DMS 273 (cell line): ENCODE measurements at regions not wholly inside any gene's neighbourhood (a gene's known extent, or its start where the extent isn't known, plus 50 kb on each side); places are given as distances from the start of the nearest gene placed in this dataset.
"Not testable (repeated sequence)": the region's sequence is repeated elsewhere in the genome, so short reads cannot be mapped to it uniquely, and the experiment has no call there.

Experiments
- DNase-seq: peaks from one replicate; lab custom pipeline; 2025; ENCODE audit not compliant: unreplicated experiment; lab: John Stamatoyannopoulos, UW

DNA sequence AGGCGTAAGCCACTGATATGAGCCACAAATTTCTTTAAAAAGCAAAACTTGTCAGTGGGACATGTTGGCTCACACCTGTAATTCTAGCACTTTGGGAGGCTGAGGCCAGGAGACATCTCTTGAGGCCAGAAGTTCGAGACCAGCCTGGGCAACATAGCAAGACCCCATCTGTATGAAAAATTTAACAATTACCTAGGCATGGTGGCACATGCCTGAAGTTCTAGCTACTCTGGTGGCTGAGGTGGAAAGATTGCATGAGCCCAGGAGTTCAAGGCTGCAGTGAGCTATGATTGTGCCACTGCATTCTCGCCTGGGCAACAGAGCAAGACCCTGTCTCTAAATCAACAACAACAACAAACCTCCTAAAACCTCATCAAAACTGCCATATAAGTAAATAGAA is 147.6 kb upstream of the BARHL2 start:
- DNase-seq, result no peak

DNA sequence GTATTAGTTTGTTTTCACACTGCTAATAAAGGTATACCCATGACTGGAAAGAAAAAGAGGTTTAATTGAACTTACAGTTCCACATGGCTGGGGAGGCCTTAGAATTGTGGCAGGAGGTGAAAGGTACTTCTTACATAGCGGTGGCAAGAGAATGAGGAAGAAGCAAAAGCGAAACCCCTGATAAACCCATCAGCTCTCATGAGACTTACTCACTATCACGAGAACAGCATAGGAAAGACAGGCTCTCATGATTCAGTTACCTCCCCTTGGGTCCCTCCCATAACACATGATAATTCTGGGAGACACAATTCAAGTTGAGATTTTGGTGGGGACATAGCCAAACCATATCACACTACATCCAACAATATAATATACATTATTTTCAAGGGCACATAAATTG is 145.7 kb upstream of the BARHL2 start:
- no peak for DNase-seq

DNA sequence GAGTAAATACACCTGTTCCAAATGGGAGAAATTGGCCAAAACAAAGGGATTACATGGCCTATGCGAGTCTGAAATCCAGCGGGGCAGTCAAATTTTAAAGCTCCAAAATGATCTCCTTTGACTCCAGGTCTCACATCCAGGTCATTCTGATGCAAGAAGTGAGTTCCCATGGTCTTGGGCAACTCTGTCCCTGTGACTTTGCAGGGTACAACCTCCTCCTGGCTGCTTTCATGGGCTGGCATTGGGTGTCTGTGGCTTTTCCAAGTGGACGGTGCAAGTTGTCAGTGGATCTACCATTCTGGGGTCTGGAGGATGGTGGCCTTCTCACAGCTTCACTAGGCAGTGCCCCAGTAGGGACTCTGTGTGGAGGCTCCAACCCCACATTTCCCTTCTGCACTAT is 144.3 kb upstream of the BARHL2 start:
- DNase-seq, result not testable (repeated sequence)

DNA sequence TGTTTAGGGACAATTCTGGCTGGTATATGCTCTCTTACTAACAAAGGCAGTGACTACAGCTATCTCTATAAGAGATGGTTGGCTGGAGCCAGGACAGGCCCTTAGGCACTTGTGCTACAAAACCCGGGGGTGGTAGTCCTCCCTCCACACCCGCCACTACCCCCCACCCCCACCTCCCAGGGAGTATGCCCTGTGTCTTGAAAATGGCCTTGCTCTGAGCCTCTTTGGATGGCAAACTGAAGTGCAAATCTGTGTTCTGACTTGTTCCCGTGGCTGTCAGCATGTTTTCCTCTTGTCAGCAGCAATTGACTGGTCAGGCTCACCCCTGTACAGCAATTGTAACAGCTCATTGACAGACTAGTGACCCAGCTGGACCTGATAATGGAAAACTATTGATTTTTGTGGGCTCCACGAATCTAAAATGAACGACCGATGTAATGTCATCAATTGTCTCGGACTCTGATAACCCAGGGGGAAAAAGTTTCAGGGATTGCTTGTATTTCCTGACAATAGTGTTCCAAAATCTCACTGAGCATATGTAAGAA is 139.4 kb upstream of the BARHL2 start:
- no peak for DNase-seq

DNA sequence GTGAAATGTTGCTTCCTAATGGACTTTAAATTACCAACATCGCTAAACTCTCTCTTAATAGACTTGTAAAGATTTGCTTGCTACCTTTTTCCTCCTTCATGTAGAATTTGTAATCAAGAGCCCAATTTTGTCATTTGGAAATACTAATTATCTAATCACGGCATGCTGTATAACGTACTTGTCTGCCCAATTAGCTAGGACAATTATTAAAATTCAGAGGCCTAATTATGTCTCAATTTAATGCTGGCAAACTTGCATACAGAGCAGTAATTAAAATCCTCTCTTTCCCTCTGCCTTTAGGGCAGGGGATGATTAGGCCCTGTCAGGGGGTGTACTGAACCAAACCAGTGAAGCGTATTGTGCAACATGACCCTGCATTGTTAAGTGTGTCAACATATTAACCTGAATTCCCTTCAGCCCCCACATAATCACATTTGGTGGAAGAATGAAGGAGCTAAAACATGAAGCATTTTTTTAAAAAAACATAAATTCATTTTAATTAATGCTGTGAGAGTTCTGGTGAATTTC is 137.4 kb upstream of the BARHL2 start:
- DNase-seq, result no peak

DNA sequence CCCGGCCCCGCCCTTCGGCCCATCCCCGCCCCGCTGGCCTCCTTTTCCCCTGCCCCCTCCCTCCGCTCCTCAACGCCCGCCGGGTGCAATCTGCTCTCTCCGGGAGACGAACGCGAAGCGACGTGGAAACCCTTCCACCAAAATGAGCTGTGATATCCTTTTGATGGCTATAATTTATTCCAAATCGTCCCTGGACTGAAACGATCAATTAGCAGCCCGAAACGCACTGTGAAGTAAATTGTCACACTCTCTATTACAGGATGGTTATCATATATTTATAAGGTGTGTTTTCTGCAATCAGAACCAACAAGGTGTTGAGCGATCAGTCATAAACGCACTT is 134.6 kb upstream of the BARHL2 start:
- DNase-seq, result no peak

DNA sequence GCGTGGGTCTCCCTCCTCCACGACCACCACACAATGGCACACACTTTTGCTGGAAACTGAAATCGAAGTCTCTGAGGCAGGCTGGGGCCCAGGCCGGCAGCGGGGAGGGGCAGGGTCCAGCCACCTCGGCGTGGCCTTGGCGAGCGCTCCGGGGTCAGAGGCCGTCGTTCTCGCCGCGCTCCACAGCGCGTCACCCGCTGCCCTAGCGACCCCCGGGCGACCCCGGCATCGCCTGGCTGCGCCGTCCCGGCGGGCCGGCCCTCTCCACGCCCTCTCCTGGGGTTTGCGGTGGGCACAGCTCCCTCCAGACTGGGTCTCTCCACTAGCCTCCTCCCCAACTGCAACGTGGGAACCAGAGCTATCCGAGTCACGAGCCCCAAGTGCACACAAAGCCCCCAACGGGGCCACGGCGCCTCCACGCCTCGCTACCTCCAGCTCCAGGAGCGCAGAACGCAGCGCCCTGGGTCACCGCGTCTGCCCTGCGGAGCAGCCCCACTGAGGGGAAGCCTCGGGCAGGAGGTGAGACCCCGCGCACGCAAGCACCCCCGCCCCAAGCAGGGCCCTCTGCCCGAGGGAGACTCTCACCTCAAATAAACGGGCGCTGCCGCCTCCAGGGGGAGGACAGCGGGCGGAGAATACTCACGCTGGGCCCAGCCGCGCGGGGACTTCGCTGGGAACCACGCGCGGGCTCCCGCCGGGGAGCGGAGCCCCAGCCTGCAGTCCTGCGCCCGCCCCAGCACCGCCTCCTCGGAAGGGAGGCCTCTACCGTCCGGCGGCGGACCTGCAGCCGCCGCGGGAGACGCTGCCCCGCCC is 134.0 kb upstream of the BARHL2 start:
- peak; percentile 94 for DNase-seq

DNA sequence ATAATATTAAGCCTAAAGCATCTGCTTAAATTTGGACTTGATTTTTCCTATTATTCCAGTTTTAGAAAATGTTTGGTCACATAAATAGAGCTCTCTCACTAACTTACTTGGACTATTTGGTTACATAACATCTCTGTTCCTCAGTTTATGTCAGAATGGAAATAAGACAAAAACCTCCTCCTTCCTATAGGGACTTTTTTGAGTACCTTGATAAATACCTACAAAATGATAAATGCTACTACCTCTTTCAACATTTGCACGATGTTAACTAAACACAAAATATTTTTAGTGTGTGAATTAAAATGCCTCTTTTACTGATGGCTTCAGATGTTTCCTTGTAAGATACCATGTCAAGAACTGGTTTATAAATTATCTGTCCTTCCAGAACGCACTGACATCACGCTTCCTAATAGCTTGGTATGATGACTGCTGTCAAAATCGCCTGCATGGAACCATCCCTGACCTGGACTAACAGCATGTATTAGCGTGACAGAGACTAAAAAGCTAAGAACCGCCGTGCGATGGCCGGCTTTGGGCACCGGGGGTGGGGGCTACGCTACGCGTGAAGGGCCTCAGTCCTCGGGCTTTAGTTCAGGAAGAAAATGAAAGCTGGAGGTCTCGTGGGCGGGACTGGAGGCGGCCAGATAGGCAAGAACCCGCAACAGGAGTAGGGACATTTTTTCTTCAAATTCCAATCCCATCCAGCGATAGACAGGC is 133.2 kb upstream of the BARHL2 start:
- DNase-seq, result peak; percentile 24

DNA sequence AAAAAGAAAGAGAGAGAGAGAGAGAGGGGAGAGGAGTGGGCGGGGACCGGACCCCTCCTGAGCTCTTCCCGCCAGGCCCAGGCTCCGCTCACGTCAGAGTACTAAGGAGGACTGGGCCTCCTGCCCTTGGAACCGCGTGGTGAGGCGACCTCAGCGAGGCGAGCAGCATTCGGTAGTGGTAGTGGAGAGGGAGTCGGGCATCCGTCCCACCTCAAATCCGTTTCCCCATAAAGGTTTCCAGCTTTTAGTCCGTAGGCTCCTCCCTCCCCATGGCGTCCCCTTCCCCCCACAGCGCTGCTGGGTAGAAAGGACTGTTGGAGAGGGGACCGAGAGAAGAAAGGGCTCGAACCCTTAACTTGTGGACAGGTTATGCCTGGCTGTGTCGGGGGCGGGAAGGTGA is 124.4 kb upstream of the BARHL2 start:
- no peak for DNase-seq

DNA sequence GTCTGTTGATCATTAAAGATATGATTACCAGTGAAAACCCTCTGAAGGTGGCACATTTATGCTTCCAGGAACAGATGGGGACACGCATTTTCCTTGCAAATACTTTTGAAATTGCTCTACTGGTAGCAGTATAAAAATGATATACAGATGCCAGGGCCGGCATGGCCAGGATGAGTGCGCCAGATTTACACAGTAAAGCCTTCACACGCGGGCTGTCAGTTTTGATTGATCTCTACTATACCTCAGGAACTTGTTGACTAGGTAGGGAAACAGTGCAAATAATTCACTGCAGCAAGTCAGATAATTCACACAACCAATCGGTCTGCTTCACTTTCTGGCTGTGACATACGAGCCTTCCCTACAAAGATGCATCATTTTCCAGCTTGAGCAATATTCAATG is 123.2 kb upstream of the BARHL2 start:
- DNase-seq, result no peak

DNA sequence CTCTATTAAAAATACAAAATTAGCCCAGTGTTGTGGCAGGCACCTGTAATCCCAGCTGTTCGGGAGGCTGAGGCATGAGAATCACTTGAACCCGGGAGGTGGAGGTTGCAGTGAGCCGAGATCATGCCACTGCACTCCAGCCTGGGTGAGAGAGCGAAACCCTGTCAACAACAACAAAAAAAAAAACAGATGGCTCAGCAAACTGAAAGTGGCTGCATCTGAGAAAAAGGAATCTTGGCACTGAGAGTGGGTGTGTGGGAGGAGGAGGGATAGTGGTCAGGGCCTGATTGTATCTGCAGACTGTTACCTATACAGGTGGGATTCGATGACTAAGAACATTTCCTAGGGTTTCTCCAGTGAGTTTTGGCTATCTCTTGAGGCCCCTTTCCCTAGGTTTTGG is 122.2 kb upstream of the BARHL2 start:
- peak; percentile 6 for DNase-seq

DNA sequence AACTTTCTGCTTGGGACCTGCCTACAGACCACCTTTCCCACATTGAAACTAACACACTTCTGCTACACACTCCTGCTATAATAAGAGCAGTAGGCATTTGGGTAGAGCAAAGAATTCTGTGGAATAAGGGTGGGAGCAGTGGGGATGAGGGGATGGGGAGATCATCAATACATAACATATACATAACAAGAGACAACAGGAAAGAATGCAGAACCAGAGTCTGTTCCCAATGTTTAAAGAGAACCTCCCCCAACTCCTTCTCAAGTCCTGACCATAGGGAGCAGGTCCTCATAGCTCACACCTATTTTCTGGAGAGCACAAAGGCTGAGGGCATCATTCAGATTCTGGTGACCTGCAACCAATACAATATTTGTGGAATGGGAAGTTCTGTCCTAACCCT is 121.6 kb upstream of the BARHL2 start:
- DNase-seq, result no peak

DNA sequence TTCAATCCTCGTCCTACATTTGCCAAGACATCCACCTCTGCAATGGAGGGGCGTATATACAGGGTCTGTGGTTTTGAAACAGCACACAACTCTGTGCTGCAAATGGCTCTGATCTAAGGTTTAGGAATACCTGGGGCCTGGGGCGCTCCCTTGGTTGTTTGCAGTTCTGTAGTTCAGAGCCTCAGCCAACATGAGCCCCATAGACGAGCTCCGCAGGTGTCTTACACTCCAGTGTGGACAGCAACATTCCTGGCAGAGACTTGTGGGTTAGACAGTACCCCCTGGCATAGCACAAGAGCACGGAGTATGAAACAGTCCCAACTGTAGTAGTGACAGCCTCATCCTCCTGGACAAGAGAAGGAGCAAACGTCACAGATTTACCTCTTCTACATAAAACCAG is 120.3 kb upstream of the BARHL2 start:
- DNase-seq, result no peak

DNA sequence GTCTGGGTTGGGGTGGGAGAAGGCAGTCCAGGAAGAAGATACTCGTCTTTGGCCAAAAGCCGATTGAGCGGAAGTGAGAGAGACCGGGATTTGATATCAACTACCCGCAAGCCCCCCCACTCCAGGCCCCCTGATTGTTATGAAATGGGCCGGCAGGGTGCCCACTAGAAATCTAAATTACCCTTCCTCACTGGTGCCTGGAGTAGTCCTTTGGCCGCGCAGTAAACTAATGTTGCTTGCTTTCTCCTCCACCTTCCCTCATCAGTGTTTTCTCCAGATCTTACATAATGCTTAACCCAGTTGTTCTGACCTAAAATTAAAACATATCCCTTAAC is 119.2 kb upstream of the BARHL2 start:
- no peak for DNase-seq

DNA sequence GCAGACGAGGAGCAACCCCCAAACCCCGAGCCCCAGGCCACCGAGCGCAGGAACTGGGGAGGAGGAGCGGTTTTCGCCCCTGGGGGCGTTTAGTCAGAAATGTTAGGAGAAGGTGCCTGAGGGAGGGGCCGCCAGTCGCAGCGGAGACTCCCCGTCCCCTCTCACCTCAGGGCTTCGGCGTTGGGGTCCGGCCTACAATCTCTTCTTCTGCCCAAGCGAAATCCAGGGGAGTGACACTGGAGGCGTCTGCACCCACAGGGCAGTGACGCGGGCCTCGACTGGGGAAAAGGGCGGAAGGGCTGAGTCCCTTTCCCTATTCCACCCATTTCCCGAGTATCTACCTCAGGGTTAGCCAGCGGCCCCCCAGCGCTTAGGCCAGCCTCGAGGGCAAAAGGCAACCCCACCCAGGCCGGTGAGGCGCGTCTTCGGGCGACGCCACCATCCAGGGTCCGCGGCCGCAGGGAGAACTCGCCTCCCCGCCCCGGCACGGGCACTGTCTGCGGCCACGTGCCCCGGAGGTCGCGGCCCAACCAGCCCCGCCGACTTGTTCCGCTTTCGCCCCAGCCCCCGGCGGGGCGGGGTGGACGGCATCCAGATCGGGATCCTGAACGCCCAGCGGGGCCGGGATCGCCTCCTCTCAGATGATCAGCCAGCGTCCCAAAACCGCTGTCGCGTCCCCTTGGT is 118.7 kb upstream of the BARHL2 start:
- DNase-seq, result no peak

DNA sequence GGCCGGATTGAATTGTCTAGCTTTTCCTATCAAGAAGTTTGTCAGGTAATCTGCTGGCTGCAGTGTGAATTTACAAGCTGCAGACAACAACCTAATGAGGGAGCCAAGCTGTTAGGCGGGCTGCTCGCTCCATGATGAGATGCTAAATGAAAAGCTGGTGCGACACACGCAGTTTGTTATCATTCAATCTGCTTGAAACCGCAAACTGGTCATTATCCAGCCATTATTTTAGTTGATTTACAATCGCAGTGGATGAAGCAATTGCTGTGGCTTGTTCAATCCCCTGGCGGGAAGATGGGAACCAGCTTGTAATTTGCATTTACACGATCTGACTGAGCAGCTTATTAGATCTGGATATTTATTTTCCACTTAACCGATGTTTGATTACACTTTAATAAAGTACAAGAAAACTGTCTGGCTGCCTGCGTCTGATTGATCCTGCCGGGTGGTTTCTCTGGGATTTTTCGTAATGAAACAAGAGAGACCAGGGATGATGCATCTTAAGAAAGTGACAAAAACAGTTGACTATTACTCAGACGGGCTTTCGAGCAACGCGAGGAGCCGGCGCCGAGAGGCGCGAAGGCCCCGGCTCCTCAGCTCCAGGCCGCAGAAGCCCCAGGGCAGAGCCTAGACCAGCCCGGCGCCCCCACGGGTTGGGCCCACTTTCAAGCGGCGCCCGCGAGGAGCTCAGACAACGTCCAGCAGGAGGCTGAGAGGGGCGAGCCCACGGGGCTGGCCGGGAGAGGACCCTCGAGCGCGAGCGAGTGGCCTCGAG is 118.0 kb upstream of the BARHL2 start:
- peak; percentile 91 for DNase-seq

DNA sequence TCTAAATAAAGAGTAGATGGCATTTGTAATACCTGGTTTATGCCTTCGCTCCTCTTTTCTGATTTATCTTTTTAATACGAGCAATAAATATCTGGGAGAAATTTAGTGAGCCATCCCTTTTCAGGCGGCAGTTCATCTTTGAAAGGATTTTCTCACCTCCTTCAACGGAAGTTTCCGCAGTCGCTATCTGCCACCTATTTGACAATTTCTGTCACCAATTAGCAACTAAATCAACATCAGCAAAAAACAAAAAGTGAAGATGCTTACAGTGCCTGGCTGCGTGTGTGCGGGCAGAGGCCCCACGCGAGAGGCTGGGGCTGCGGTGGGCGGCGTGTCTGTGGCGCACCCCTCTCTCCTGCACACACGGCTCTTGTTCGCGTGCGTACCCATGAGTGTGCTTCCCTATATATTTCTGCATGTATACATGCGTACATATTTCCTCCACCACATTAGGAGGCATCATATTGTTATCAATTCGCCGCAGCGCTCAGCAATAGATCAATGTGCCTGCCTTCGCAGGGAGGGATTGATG is 117.3 kb upstream of the BARHL2 start:
- no peak for DNase-seq

DNA sequence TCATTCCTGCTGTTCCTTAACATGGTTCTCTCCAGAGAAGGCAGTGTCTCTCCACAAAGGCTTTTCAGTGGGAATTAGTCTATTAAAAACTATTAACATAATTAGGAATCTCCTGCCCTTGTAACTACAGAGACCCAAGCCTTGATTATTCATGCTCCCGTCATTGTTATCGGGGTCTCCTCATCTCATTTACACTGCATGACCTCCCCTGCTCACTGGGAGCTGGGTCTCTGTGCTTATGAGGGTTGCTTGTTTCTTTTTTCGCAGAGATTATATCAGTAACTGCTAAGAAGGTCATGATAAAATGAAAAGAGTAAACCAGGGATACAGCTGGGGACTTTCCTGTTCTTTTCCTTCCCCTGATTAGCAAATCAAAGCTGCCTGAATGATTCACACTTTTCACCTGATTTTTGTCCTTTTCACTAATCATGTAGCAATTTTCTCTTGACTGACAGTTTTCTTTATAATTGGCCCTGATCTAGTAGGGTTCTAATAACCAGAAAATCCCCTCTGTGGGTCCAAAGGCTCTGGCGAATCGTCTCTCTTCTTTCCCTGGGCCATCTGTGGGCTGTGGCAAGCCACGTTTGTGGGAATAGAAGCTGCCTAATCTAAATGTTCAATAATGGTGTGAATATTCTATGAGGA is 116.5 kb upstream of the BARHL2 start:
- no peak for DNase-seq

DNA sequence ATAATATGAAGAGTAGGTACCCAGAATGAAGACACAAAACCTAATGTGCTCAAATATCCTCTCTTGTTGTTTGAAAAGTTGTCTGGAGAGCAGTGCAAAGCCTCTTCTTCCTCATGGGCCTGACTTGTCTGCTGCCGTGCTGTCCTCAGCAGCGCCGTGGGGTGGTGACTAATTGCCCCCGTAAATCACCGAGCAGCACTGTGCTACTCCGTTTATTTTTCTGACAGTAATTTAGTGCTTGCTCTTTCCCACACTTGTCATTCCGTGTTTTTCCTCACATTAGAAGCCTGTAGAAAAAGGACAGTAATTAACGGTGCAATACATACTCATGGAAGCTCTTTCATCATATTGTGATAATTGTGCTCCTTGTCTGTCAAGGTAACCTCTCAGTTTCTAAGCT is 114.8 kb upstream of the BARHL2 start:
- no peak for DNase-seq

DNA sequence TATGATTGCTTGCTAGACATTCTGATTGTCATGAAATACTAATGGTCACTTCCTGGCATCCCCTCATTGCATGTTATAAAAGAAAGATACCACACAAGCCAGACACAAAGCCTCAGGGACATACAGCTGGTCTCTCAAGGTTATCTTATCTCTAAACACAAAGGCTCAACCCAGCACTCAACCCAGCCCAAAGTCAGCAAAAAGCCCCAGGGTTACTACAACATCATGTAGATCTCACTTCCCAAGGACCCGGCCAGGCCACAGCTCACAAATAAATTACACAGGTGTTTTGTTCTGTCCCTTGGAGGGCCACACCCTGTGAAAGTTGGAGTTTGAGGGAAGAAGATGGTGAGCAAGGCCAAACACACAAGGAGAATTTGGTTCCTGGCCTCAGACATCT is 109.7 kb upstream of the BARHL2 start:
- DNase-seq, result no peak
